HPDE6-E6E7 (cell line): ENCODE measurements at regions not wholly inside any gene's neighbourhood (a gene's known extent, or its start where the extent isn't known, plus 50 kb on each side); places are given as distances from the start of the nearest gene placed in this dataset.
"Not testable (repeated sequence)": the region's sequence is repeated elsewhere in the genome, so short reads cannot be mapped to it uniquely, and the experiment has no call there.

Source experiments
- DNase-seq: peaks from one replicate; pipeline ENCODE4 v3.0.0; 2011; ENCODE audit warnings: missing footprints; ENCODE audit errors: extremely low spot score

- DNase-seq: no peak
Measured at GRCh38 chr16:63928421-63928820, 1193.4 kb downstream of the CDH11 start.

GRCh38 chr16:63925221-63925620, 1196.6 kb downstream of the CDH11 start:
- DNase-seq: no peak

GRCh38 chr16:63922560-63922959, 1199.3 kb downstream of the CDH11 start:
- DNase-seq: no peak

GRCh38 chr16:63921737-63922295, 1200.0 kb downstream of the CDH11 start:
- no peak for DNase-seq

- no peak for DNase-seq
Measured at GRCh38 chr16:63913290-63913689, 1208.6 kb downstream of the CDH11 start.

GRCh38 chr16:63907251-63907650, 1214.6 kb downstream of the CDH11 start:
- DNase-seq: no peak

GRCh38 chr16:63904930-63905329, 1216.9 kb downstream of the CDH11 start:
- no peak for DNase-seq

- no peak for DNase-seq
Measured at GRCh38 chr16:63904182-63904581, 1217.7 kb downstream of the CDH11 start.

GRCh38 chr16:63896383-63897109, 1225.3 kb downstream of the CDH11 start:
- no peak for DNase-seq

GRCh38 chr16:63890723-63891122, 1231.1 kb downstream of the CDH11 start:
- no peak for DNase-seq

- DNase-seq: no peak
Measured at GRCh38 chr16:63890081-63890480, 1231.8 kb downstream of the CDH11 start.

GRCh38 chr16:63883091-63883490, 1238.8 kb downstream of the CDH11 start:
- no peak for DNase-seq

- DNase-seq: no peak
Measured at GRCh38 chr16:63882576-63882975, 1239.3 kb downstream of the CDH11 start.

GRCh38 chr16:63880948-63881347, 1240.9 kb downstream of the CDH11 start:
- no peak for DNase-seq

GRCh38 chr16:63877401-63877800, 1244.5 kb downstream of the CDH11 start:
- DNase-seq: no peak

GRCh38 chr16:63876103-63876502, 1245.8 kb downstream of the CDH11 start:
- no peak for DNase-seq

GRCh38 chr16:63860700-63861099, 1261.2 kb downstream of the CDH11 start:
- DNase-seq: not testable (repeated sequence)

- DNase-seq: no peak
Measured at GRCh38 chr16:63856537-63856936, 1265.3 kb downstream of the CDH11 start.

- no peak for DNase-seq
Measured at GRCh38 chr16:63850979-63851378, 1270.9 kb downstream of the CDH11 start.

GRCh38 chr16:63841271-63841670, 1280.6 kb downstream of the CDH11 start:
- DNase-seq: no peak

GRCh38 chr16:63830061-63830460, 1291.8 kb downstream of the CDH11 start:
- no peak for DNase-seq

GRCh38 chr16:63822818-63823217, 1299.0 kb downstream of the CDH11 start:
- no peak for DNase-seq

GRCh38 chr16:63816276-63816675, 1305.6 kb downstream of the CDH11 start:
- DNase-seq: no peak

GRCh38 chr16:63813862-63814261, 1308.0 kb downstream of the CDH11 start:
- no peak for DNase-seq
